Heart left ventricle (tissue), 16 donors: ENCODE measurements at regions not wholly inside any gene's neighbourhood (a gene's known extent, or its start where the extent isn't known, plus 50 kb on each side); places are given as distances from the start of the nearest gene placed in this dataset.

Experiments used
- ATAC-seq, 4 donors: fragments of 200-7000 bp; cut with Tn5 transposase; one replicate each; pipeline ENCODE4 v1.9.1; 2020 to 2022; ENCODE audit warnings: moderate library complexity in 4 of 4, mild to moderate bottlenecking in 3 of 4, moderate number of reproducible peaks in 1 of 4
- DNase-seq, 5 donors: peaks; one replicate each; pipeline ENCODE4 v3.0.0-alpha.2; 2020
- H3K27ac ChIP-seq, 12 donors: fragments of 200-600 bp; sonication (generic) in 4 of 12; one replicate each; pipeline versions ENCODE4 v1.5.0 to v1.8.0; 2016 to 2022; ENCODE audit warnings: mild to moderate bottlenecking in 2 of 12
- H3K27me3 ChIP-seq, 9 donors: fragments of 200-600 bp; sonication (generic) in 2 of 9; one replicate each; pipeline versions ENCODE4 v1.5.1 to v1.8.0; 2016 to 2022; ENCODE audit warnings: mild to moderate bottlenecking in 3 of 9
- H3K36me3 ChIP-seq, 9 donors: fragments of 200-600 bp; sonication (generic) in 2 of 9; one replicate each; pipeline versions ENCODE4 v1.5.0 to v1.8.0; 2018 to 2022; ENCODE audit warnings: mild to moderate bottlenecking in 2 of 9
- H3K4me1 ChIP-seq, 12 donors: fragments of 200-600 bp; sonication (generic) in 4 of 12; one replicate each; pipeline versions ENCODE4 v1.5.0 to v1.8.0; 2016 to 2022; ENCODE audit warnings: mild to moderate bottlenecking in 3 of 12
- H3K4me3 ChIP-seq, 12 donors: fragments of 200-600 bp; sonication (generic) in 4 of 12; one replicate each; pipeline versions ENCODE4 v1.5.0 to v1.8.0; 2017 to 2022; ENCODE audit warnings: mild to moderate bottlenecking in 9 of 12, moderate library complexity in 4 of 12
- H3K9me3 ChIP-seq, 12 donors: fragments of 200-600 bp; sonication (generic) in 4 of 12; one replicate each; pipeline versions ENCODE4 v1.5.0 to v1.8.0; 2016 to 2022; ENCODE audit warnings: mild to moderate bottlenecking in 1 of 12
- POLR2A ChIP-seq, 2 donors: fragments of 450-650 bp; IDR thresholded peaks; one replicate each; pipeline ENCODE4 v1.6.1; 2017; ENCODE audit warnings: antibody characterized with exemption in 2 of 2, mild to moderate bottlenecking in 2 of 2, moderate library complexity in 2 of 2
- WGBS, 4 donors: extraction: QIAGEN DNeasy Blood & Tissue Kit in 2 of 4; methylation state at CpG; one replicate each; pipeline versions ENCODE4 v1.1.5 to v1.1.7; 2013 to 2018; 5-methylcytosine and 5-hydroxymethylcytosine counted together
- intact Hi-C, 10 donors: fragments of 100-400 bp; cut with DNase I; formaldehyde crosslinking; loops; one replicate each; pipeline versions ENCODE4 v1.11.1 to v1.14.2; 2022
- TF ChIP-seq, protein P1 (sequence below), 12 donors: fragments of 200-600 bp; sonication (generic) in 4 of 12; IDR thresholded peaks; one replicate each; pipeline versions ENCODE4 v1.5.0 to v1.8.0; 2018 to 2022; ENCODE audit warnings: antibody characterized with exemption in 12 of 12, mild to moderate bottlenecking in 5 of 12
- donor health status: ischemic (EF 13 %, LVEDD 7.1; RV severe dilation, severe dysfunction).
- donor health status: healthy with polysubstance abuse.
- donor health status: DM: no; HTN: yes; CAD: no.
- donor health status: DM: no; HTN: no; CAD: no.
- donor health status: ischemic (EF 25% LVEDD 6.9; RV normal size, moderate dysfunction).
- donor health status: ischemic (EF 25% LVEDD 5.7; RV mildly dilated, moderate dysfunction).
- donor health status: healthy.
- donor health status: DM: yes; HTN: yes; CAD: no.
- donor health status: ischemic (EF 35%, LVEDD 5.7; RV mildly dilated, moderate dysfunction).
- donor health status: nonischemic (EF 11% LVEDD 7.7; RV severe dilation, severe dysfunction).
- donor health status: DM: yes; HTN: yes; CAD: no.
- donor health status: PGD.
- donor health status: ischemic (EF 29% LVEDD 5.4; RV normal size, mild dysfunction).
- donor health status: nonischemic (EF 23%, LVEDD 6.1; RV moderate dilation, normal function).

GRCh38 chr13:31517599-31517998, 221.7 kb upstream of the RXFP2 start:
- Histone ChIP-seq H3K9me3 (no peaks in the 10 kb centered on the region), H3K27ac (no peak overlapping the region), H3K4me3 (no peak overlapping the region), H3K27me3 (no peaks in the 10 kb centered on the region), H3K4me1 (peaks cover 0 to 5% (median 0%) of the 10 kb centered on the region in 12 donors), H3K36me3 (no peaks in the 10 kb centered on the region)
- 89 to 94% (median 93%) methylated on average over 3 of the region's 3 CpGs for WGBS, 4 donors
- ATAC-seq = no peak
- no peak for TF ChIP-seq POLR2A (IDR thresholded peaks at IDR 0.05)
- TF ChIP-seq, protein P1, sequence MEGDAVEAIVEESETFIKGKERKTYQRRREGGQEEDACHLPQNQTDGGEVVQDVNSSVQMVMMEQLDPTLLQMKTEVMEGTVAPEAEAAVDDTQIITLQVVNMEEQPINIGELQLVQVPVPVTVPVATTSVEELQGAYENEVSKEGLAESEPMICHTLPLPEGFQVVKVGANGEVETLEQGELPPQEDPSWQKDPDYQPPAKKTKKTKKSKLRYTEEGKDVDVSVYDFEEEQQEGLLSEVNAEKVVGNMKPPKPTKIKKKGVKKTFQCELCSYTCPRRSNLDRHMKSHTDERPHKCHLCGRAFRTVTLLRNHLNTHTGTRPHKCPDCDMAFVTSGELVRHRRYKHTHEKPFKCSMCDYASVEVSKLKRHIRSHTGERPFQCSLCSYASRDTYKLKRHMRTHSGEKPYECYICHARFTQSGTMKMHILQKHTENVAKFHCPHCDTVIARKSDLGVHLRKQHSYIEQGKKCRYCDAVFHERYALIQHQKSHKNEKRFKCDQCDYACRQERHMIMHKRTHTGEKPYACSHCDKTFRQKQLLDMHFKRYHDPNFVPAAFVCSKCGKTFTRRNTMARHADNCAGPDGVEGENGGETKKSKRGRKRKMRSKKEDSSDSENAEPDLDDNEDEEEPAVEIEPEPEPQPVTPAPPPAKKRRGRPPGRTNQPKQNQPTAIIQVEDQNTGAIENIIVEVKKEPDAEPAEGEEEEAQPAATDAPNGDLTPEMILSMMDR (IDR thresholded peaks at IDR 0.05) = no peak
- intact Hi-C loops = no loop called here
- DNase-seq = no peak

DNA sequence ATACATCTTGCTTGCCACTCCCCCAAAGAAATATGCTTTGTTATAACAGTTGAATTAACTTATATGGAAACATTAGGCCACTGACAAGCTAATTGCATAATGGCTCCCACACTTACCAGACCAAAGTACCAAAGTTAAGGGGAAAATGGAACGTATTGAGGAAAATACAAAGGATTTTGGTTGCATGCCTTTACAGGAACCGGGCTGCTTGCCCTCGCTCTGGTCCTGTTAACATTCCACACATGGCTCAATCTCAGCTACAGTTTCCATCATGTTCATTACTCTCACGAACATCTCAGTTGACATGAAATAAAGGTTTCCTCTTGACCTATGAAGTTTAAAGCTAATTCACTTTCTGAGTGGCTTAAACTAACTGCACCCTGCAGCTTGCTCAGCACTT, 220.7 kb upstream of the RXFP2 start:
- DNase-seq (no peak), ATAC-seq (no peak)
- Histone ChIP-seq H3K9me3 (no peaks in the 10 kb centered on the region), H3K4me3 (no peak overlapping the region), H3K27ac (no peak overlapping the region), H3K36me3 (no peaks in the 10 kb centered on the region), H3K4me1 (peaks cover 0 to 5% (median 0%) of the 10 kb centered on the region in 12 donors), H3K27me3 (no peaks in the 10 kb centered on the region)
- intact Hi-C loops = no loop called here
- 56 to 76% (median 70%) methylated on average over 4 of the region's 4 CpGs for WGBS, 4 donors
- TF ChIP-seq, protein P1 (IDR thresholded peaks at IDR 0.05) = no peak
- TF ChIP-seq POLR2A (IDR thresholded peaks at IDR 0.05) = no peak

GRCh38 chr13:31521435-31521834, 217.9 kb upstream of the RXFP2 start:
- intact Hi-C loops = no loop called here
- Histone ChIP-seq H3K27ac (no peak overlapping the region), H3K27me3 (no peaks in the 10 kb centered on the region), H3K4me1 (peaks cover 0 to 5% (median 0%) of the 10 kb centered on the region in 12 donors), H3K36me3 (no peaks in the 10 kb centered on the region), H3K9me3 (no peaks in the 10 kb centered on the region), H3K4me3 (no peak overlapping the region)
- no peak for ATAC-seq
- TF ChIP-seq POLR2A (IDR thresholded peaks at IDR 0.05) = no peak
- DNase-seq = no peak

GRCh38 chr13:31522396-31522795, 216.9 kb upstream of the RXFP2 start:
- peaks cover 0 to 5% (median 0%) of the 10 kb centered on the region in 12 donors for H3K4me1 ChIP-seq
- ATAC-seq (no peak), DNase-seq (no peak)
- intact Hi-C loops = no loop called here
- 48 to 65% (median 51%) methylated on average over 1 of the region's 1 CpG for WGBS, 4 donors
- TF ChIP-seq, protein P1 (IDR thresholded peaks at IDR 0.05) = no peak
- no peak for TF ChIP-seq POLR2A (IDR thresholded peaks at IDR 0.05)
- H3K27ac ChIP-seq = no peak overlapping the region
- no peak overlapping the region for H3K4me3 ChIP-seq
- no peaks in the 10 kb centered on the region for H3K36me3 ChIP-seq
- H3K9me3 ChIP-seq = no peaks in the 10 kb centered on the region
- no peaks in the 10 kb centered on the region for H3K27me3 ChIP-seq

DNA sequence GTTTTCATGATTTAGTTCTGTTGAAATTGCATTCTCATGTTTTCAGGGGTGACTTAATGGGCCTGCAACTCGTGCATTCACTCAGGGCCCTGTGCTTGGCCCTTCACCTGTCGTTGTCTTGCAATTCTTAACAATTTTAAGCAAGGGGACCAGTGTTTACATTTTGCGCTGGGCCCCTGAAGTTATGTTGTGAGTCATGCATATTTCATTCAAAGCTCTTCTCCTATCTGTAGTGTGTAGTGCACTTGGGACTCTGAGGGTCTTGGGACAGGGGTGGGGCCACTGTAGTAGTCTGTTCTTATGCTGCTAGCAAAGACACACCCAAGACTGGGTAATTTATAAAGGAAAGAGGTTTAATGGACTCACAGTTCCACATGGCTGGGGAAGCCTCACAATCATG, 211.2 kb upstream of the RXFP2 start:
- Histone ChIP-seq H3K36me3 (no peaks in the 10 kb centered on the region), H3K4me3 (no peak overlapping the region), H3K9me3 (no peaks in the 10 kb centered on the region), H3K27ac (no peak overlapping the region), H3K27me3 (no peaks in the 10 kb centered on the region), H3K4me1 (no peaks in the 10 kb centered on the region)
- TF ChIP-seq, protein P1 (IDR thresholded peaks at IDR 0.05) = no peak
- TF ChIP-seq POLR2A (IDR thresholded peaks at IDR 0.05) = no peak
- intact Hi-C loops = no loop called here
- DNase-seq = no peak
- ATAC-seq = no peak
- WGBS, 4 donors = 71 to 80% (median 76%) methylated on average over 3 of the region's 3 CpGs
